Astrocyte (in vitro differentiated cells and primary cell): ENCODE measurements at regions not wholly inside any gene's neighbourhood (a gene's known extent, or its start where the extent isn't known, plus 50 kb on each side); places are given as distances from the start of the nearest gene placed in this dataset.

Experiments
- EZH2 ChIP-seq: IDR thresholded peaks from 2 replicates; pipeline ENCODE4 v1.6.1; 2012; ENCODE audit warnings: mild to moderate bottlenecking, low read length, inconsistent platforms; ENCODE audit not compliant: insufficient read depth
- TF ChIP-seq, protein P1 (sequence below): IDR thresholded peaks from 2 replicates; pipeline ENCODE4 v1.5.1; 2011; ENCODE audit warnings: low read depth, mild to moderate bottlenecking, inconsistent platforms, low read length, moderate library complexity; ENCODE audit not compliant: insufficient read depth

GRCh38 chr2:128868686-128869551 is 550.3 kb upstream of the HS6ST1 start:
- TF ChIP-seq, protein P1, sequence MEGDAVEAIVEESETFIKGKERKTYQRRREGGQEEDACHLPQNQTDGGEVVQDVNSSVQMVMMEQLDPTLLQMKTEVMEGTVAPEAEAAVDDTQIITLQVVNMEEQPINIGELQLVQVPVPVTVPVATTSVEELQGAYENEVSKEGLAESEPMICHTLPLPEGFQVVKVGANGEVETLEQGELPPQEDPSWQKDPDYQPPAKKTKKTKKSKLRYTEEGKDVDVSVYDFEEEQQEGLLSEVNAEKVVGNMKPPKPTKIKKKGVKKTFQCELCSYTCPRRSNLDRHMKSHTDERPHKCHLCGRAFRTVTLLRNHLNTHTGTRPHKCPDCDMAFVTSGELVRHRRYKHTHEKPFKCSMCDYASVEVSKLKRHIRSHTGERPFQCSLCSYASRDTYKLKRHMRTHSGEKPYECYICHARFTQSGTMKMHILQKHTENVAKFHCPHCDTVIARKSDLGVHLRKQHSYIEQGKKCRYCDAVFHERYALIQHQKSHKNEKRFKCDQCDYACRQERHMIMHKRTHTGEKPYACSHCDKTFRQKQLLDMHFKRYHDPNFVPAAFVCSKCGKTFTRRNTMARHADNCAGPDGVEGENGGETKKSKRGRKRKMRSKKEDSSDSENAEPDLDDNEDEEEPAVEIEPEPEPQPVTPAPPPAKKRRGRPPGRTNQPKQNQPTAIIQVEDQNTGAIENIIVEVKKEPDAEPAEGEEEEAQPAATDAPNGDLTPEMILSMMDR, result no peak
- TF ChIP-seq EZH2, result no peak
